Liver (tissue), 8 donors: ENCODE measurements at regions not wholly inside any gene's neighbourhood (a gene's known extent, or its start where the extent isn't known, plus 50 kb on each side); places are given as distances from the start of the nearest gene placed in this dataset.

Experiments
- DNase-seq: peaks from one replicate; pipeline ENCODE4 v3.0.0-alpha.2; 2017; ENCODE audit warnings: low spot score
- H3K27ac ChIP-seq, 2 donors: one replicate each; pipeline ENCODE4 v1.7.0; 2013; ENCODE audit warnings: inconsistent platforms in 2 of 2, low read length in 2 of 2, control low read depth in 1 of 2, low read depth in 1 of 2, mild to moderate bottlenecking in 1 of 2
- H3K27me3 ChIP-seq, 4 donors: one replicate each; pipeline versions ENCODE4 v1.6.1 to v1.7.0; 2013; ENCODE audit warnings: low read length in 3 of 4, inconsistent platforms in 1 of 4, mild to moderate bottlenecking in 1 of 4, moderate library complexity in 1 of 4; ENCODE audit not compliant: control insufficient read depth in 4 of 4, insufficient read depth in 4 of 4
- H3K36me3 ChIP-seq, 4 donors: one replicate each; pipeline versions ENCODE4 v1.6.1 to v1.7.0; 2013; ENCODE audit warnings: low read length in 3 of 4, mild to moderate bottlenecking in 3 of 4, low read depth in 1 of 4, moderate library complexity in 1 of 4; ENCODE audit not compliant: control insufficient read depth in 4 of 4, insufficient read depth in 3 of 4
- H3K4me1 ChIP-seq, 4 donors: one replicate each; pipeline versions ENCODE4 v1.6.1 to v1.7.0; 2013; ENCODE audit warnings: low read length in 3 of 4, mild to moderate bottlenecking in 3 of 4, moderate library complexity in 1 of 4; ENCODE audit not compliant: control insufficient read depth in 4 of 4, insufficient read depth in 4 of 4
- H3K4me3 ChIP-seq, 3 donors: one replicate each; pipeline versions ENCODE4 v1.6.1 to v1.7.0; 2013; ENCODE audit warnings: low read length in 3 of 3, control low read depth in 1 of 3, low read depth in 1 of 3, mild to moderate bottlenecking in 1 of 3
- H3K9ac ChIP-seq, 2 donors: one replicate each; pipeline ENCODE4 v1.7.0; 2013; ENCODE audit warnings: low read length in 2 of 2, mild to moderate bottlenecking in 2 of 2, moderate library complexity in 2 of 2, control low read depth in 1 of 2, low read depth in 1 of 2
- H3K9me3 ChIP-seq, 4 donors: one replicate each; pipeline versions ENCODE4 v1.6.1 to v1.7.0; 2013; ENCODE audit warnings: low read length in 3 of 4; ENCODE audit not compliant: control insufficient read depth in 4 of 4
- EGR1 ChIP-seq, 2 donors: IDR thresholded peaks; 2 replicates each; pipeline ENCODE4 v1.6.1; 2016 to 2018; ENCODE audit warnings: antibody characterized with exemption in 2 of 2, low read depth in 2 of 2
- FOXA1 ChIP-seq: IDR thresholded peaks from 2 replicates; pipeline ENCODE4 v1.6.1; 2016; ENCODE audit warnings: antibody characterized with exemption
- FOXA2 ChIP-seq: IDR thresholded peaks from 2 replicates; pipeline ENCODE4 v1.6.1; 2016; ENCODE audit warnings: antibody characterized with exemption
- GABPA ChIP-seq, 2 donors: IDR thresholded peaks in 1 of 2; conservative IDR thresholded peaks in 1 of 2; 2 replicates each; pipeline ENCODE4 v1.6.1; 2016; ENCODE audit warnings: antibody characterized with exemption in 2 of 2, mild to moderate bottlenecking in 1 of 2, moderate library complexity in 1 of 2
- HNF4A ChIP-seq, 2 donors: conservative IDR thresholded peaks; 2 replicates each; pipeline ENCODE4 v1.6.1; 2016; ENCODE audit warnings: antibody characterized with exemption in 2 of 2, mild to moderate bottlenecking in 2 of 2
- JUND ChIP-seq, 2 donors: IDR thresholded peaks; 2 replicates each; pipeline ENCODE4 v1.6.1; 2016; ENCODE audit warnings: antibody characterized with exemption in 2 of 2
- NR2F2 ChIP-seq: IDR thresholded peaks from 2 replicates; pipeline ENCODE4 v1.6.1; 2016; ENCODE audit warnings: antibody characterized with exemption
- RAD21 ChIP-seq, 2 donors: IDR thresholded peaks; 2 replicates each; pipeline ENCODE4 v1.6.1; 2016; ENCODE audit warnings: antibody characterized with exemption in 2 of 2, mild to moderate bottlenecking in 2 of 2
- WGBS: extraction: QIAGEN DNeasy Blood & Tissue Kit; methylation state at CpG from one replicate; pipeline ENCODE4 v1.1.7; 2013; 5-methylcytosine and 5-hydroxymethylcytosine counted together
- TF ChIP-seq, protein P1 (sequence below): IDR thresholded peaks from 2 replicates; pipeline ENCODE4 v1.6.1; 2016; ENCODE audit warnings: antibody characterized with exemption, mild to moderate bottlenecking
- TF ChIP-seq, protein P2 (sequence below): fragments of 150-350 bp; IDR thresholded peaks from 2 replicates; pipeline ENCODE4 v1.5.1; 2017; ENCODE audit warnings: improper control_type of control experiment, low read depth, low read length; ENCODE audit not compliant: missing input control
- TF ChIP-seq, protein P3 (sequence below): IDR thresholded peaks from 2 replicates; pipeline ENCODE4 v1.6.1; 2016; ENCODE audit warnings: antibody characterized with exemption
- TF ChIP-seq, protein P4 (sequence below): IDR thresholded peaks from 2 replicates; pipeline ENCODE4 v1.6.1; 2016; ENCODE audit warnings: antibody characterized with exemption
- donor health status: healthy.
- donor health status: healthy.
- donor health status: healthy.
- donor health status: healthy.
- donor health status: healthy.

DNA sequence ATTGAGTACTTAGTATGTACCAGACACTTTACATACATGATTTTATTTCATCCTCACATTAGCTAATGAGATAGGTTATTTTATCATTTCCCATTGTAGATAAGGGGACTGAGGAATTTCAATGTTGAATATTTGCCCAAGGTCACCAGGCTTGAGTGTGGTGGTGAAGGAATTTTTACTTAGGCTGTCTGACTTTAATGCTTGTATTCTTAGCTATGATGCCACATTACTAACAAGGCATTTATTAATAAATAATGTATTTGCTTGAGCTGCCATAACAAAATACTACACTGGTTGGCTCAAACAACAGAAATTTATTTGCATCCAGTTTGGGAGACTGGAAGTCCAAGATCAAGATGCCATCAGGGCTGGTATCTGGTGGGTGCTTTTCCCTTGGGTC, 250.9 kb downstream of the GPD2 start (continued):
- TF ChIP-seq, protein P1, sequence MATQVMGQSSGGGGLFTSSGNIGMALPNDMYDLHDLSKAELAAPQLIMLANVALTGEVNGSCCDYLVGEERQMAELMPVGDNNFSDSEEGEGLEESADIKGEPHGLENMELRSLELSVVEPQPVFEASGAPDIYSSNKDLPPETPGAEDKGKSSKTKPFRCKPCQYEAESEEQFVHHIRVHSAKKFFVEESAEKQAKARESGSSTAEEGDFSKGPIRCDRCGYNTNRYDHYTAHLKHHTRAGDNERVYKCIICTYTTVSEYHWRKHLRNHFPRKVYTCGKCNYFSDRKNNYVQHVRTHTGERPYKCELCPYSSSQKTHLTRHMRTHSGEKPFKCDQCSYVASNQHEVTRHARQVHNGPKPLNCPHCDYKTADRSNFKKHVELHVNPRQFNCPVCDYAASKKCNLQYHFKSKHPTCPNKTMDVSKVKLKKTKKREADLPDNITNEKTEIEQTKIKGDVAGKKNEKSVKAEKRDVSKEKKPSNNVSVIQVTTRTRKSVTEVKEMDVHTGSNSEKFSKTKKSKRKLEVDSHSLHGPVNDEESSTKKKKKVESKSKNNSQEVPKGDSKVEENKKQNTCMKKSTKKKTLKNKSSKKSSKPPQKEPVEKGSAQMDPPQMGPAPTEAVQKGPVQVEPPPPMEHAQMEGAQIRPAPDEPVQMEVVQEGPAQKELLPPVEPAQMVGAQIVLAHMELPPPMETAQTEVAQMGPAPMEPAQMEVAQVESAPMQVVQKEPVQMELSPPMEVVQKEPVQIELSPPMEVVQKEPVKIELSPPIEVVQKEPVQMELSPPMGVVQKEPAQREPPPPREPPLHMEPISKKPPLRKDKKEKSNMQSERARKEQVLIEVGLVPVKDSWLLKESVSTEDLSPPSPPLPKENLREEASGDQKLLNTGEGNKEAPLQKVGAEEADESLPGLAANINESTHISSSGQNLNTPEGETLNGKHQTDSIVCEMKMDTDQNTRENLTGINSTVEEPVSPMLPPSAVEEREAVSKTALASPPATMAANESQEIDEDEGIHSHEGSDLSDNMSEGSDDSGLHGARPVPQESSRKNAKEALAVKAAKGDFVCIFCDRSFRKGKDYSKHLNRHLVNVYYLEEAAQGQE, result no peak
- no peak for TF ChIP-seq GABPA (IDR thresholded peaks at IDR 0.05 in 1 of 2, conservative IDR thresholded peaks at IDR 0.05 in 1 of 2)

DNA sequence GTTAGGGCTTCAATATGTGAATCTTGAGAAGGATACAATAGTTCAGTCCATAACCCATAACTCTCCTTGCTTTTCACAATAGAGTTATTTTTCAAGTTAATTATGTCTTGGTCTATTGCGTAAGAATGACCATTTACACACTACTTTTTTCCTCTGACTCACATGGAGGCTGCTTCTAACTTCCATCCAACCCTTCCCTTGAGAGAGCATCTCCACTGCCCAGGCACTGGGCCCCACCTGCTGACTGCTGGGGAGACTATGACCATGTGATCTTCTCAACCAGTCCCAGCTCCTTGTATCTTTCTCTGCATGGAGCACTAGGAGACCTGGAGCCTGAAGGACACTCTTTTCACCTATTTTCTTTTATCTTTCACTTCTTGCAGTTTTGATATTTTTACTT, 251.5 kb downstream of the GPD2 start:
- no peak for DNase-seq
- 97% methylated on average over 1 of the region's 1 CpG for WGBS
- Histone ChIP-seq H3K27me3 (no peaks in the 10 kb centered on the region), H3K36me3 (no peaks in the 10 kb centered on the region), H3K4me3 (no peak overlapping the region), H3K9ac (no peak overlapping the region), H3K9me3 (no peaks in the 10 kb centered on the region), H3K27ac (no peak overlapping the region), H3K4me1 (no peaks in the 10 kb centered on the region)
- TF ChIP-seq, protein P2, sequence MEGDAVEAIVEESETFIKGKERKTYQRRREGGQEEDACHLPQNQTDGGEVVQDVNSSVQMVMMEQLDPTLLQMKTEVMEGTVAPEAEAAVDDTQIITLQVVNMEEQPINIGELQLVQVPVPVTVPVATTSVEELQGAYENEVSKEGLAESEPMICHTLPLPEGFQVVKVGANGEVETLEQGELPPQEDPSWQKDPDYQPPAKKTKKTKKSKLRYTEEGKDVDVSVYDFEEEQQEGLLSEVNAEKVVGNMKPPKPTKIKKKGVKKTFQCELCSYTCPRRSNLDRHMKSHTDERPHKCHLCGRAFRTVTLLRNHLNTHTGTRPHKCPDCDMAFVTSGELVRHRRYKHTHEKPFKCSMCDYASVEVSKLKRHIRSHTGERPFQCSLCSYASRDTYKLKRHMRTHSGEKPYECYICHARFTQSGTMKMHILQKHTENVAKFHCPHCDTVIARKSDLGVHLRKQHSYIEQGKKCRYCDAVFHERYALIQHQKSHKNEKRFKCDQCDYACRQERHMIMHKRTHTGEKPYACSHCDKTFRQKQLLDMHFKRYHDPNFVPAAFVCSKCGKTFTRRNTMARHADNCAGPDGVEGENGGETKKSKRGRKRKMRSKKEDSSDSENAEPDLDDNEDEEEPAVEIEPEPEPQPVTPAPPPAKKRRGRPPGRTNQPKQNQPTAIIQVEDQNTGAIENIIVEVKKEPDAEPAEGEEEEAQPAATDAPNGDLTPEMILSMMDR, result no peak
- TF ChIP-seq EGR1 (IDR thresholded peaks at IDR 0.05; ENCODE audit: low read depth in 2 of 2) (no peak), HNF4A (conservative IDR thresholded peaks at IDR 0.05) (no peak), NR2F2 (no peak), FOXA1 (no peak), JUND (IDR thresholded peaks at IDR 0.05) (no peak), FOXA2 (no peak)
- TF ChIP-seq, protein P3, sequence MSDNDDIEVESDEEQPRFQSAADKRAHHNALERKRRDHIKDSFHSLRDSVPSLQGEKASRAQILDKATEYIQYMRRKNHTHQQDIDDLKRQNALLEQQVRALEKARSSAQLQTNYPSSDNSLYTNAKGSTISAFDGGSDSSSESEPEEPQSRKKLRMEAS, result no peak
- TF ChIP-seq, protein P4, sequence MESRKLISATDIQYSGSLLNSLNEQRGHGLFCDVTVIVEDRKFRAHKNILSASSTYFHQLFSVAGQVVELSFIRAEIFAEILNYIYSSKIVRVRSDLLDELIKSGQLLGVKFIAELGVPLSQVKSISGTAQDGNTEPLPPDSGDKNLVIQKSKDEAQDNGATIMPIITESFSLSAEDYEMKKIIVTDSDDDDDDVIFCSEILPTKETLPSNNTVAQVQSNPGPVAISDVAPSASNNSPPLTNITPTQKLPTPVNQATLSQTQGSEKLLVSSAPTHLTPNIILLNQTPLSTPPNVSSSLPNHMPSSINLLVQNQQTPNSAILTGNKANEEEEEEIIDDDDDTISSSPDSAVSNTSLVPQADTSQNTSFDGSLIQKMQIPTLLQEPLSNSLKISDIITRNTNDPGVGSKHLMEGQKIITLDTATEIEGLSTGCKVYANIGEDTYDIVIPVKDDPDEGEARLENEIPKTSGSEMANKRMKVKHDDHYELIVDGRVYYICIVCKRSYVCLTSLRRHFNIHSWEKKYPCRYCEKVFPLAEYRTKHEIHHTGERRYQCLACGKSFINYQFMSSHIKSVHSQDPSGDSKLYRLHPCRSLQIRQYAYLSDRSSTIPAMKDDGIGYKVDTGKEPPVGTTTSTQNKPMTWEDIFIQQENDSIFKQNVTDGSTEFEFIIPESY, result no peak

DNA sequence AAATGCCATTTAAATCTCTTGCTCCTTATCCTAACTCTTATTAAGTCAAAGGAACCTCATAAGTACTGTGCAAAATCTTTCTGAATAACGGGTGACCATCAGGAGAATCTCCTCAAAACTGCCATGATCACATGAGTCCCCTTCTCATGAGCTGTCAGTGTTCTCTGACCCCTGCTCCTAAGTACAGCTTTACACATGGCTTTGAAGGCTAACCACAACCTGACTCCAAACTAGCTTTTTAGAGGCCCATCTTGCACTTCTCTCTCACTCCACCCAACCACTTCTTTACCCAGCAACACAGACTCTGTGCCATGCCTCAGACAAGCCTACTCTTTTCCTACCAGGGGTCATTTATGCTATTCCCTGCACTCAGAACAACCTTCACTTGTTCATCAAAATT, 253.8 kb downstream of the GPD2 start:
- H3K4me1 ChIP-seq, result no peaks in the 10 kb centered on the region
- no peaks in the 10 kb centered on the region for H3K9me3 ChIP-seq
- 70% methylated on average over 1 of the region's 1 CpG for WGBS
- no peak overlapping the region for H3K9ac ChIP-seq
- H3K27me3 ChIP-seq, result no peaks in the 10 kb centered on the region
- H3K27ac ChIP-seq, result no peak overlapping the region
- no peaks in the 10 kb centered on the region for H3K36me3 ChIP-seq
- DNase-seq, result no peak
- no peak for TF ChIP-seq FOXA2
- TF ChIP-seq HNF4A (conservative IDR thresholded peaks at IDR 0.05), result peak; percentile 27 to 55
- no peak for TF ChIP-seq RAD21 (IDR thresholded peaks at IDR 0.05)
- no peak for TF ChIP-seq FOXA1
- H3K4me3 ChIP-seq, result no peak overlapping the region
